HG02678 (cell line): ENCODE measurements at regions not wholly inside any gene's neighbourhood (a gene's known extent, or its start where the extent isn't known, plus 50 kb on each side); places are given as distances from the start of the nearest gene placed in this dataset.

Experiments used
- ATAC-seq: cut with Tn5 transposase; IDR thresholded peaks from one replicate; pipeline ENCODE4 v1.9.1; 2021; ENCODE audit warnings: mild to moderate bottlenecking, moderate library complexity; ENCODE audit not compliant: unreplicated experiment

- ATAC-seq: peak; percentile 65
Measured at GRCh38 chr3:177820683-177821316, 623.5 kb upstream of the TBL1XR1 start.

GRCh38 chr3:177822681-177823096, 625.4 kb upstream of the TBL1XR1 start:
- ATAC-seq: no peak

- ATAC-seq: no peak
Measured at GRCh38 chr3:177823701-177824189, 626.5 kb upstream of the TBL1XR1 start.

GRCh38 chr3:177824190-177824786, 627.0 kb upstream of the TBL1XR1 start:
- no peak for ATAC-seq

GRCh38 chr3:177824841-177825240, 627.6 kb upstream of the TBL1XR1 start:
- ATAC-seq: no peak

- ATAC-seq: no peak
Measured at GRCh38 chr3:177826253-177826652, 629.0 kb upstream of the TBL1XR1 start.

GRCh38 chr3:177827511-177828207, 630.4 kb upstream of the TBL1XR1 start:
- ATAC-seq: peak; percentile 48

- no peak for ATAC-seq
Measured at GRCh38 chr3:177828208-177828565, 630.9 kb upstream of the TBL1XR1 start.

GRCh38 chr3:177830411-177830849, 633.1 kb upstream of the TBL1XR1 start:
- ATAC-seq: no peak

GRCh38 chr3:177831361-177831760, 634.1 kb upstream of the TBL1XR1 start:
- ATAC-seq: no peak

GRCh38 chr3:177832880-177833279, 635.6 kb upstream of the TBL1XR1 start:
- no peak for ATAC-seq

- ATAC-seq: no peak
Measured at GRCh38 chr3:177833332-177833731, 636.0 kb upstream of the TBL1XR1 start.

GRCh38 chr3:177835008-177835407, 637.7 kb upstream of the TBL1XR1 start:
- no peak for ATAC-seq

- ATAC-seq: no peak
Measured at GRCh38 chr3:177835917-177836316, 638.6 kb upstream of the TBL1XR1 start.

GRCh38 chr3:177836671-177837070, 639.4 kb upstream of the TBL1XR1 start:
- ATAC-seq: no peak

- ATAC-seq: no peak
Measured at GRCh38 chr3:177837951-177838655, 640.8 kb upstream of the TBL1XR1 start.

GRCh38 chr3:177838766-177839350, 641.6 kb upstream of the TBL1XR1 start:
- ATAC-seq: no peak

GRCh38 chr3:177842302-177842701, 645.0 kb upstream of the TBL1XR1 start:
- ATAC-seq: no peak

GRCh38 chr3:177842743-177843734, 645.8 kb upstream of the TBL1XR1 start:
- ATAC-seq: no peak
